ENCODE measurements at regions not wholly inside any gene's neighbourhood (a gene's known extent, or its start where the extent isn't known, plus 50 kb on each side); places are given as distances from the start of the nearest gene placed in this dataset.
"Not testable (repeated sequence)": the region's sequence is repeated elsewhere in the genome, so short reads cannot be mapped to it uniquely, and the experiment has no call there.

- no peak for DNase-seq (ENCODE audit: low read depth in 4 of 4, low spot score in 1 of 4)
These were observed 54.1 kb downstream of the MAFB start for GRCh38 chr20:40634891-40635290.

GRCh38 chr20:40633123-40633850 lies 55.7 kb downstream of the MAFB start:
- no peak for DNase-seq (ENCODE audit: low read depth in 4 of 4, low spot score in 1 of 4)

GRCh38 chr20:40632346-40632976 lies 56.6 kb downstream of the MAFB start:
- no peak for DNase-seq (ENCODE audit: low read depth in 4 of 4, low spot score in 1 of 4)

GRCh38 chr20:40631119-40631631 lies 57.9 kb downstream of the MAFB start:
- DNase-seq (ENCODE audit: low read depth in 4 of 4, low spot score in 1 of 4), result no peak

GRCh38 chr20:40630713-40631112 lies 58.3 kb downstream of the MAFB start:
- DNase-seq (ENCODE audit: low read depth in 4 of 4, low spot score in 1 of 4), result no peak

- DNase-seq (ENCODE audit: low read depth in 4 of 4, low spot score in 1 of 4), result no peak
These were observed 58.9 kb downstream of the MAFB start for GRCh38 chr20:40630099-40630498.

GRCh38 chr20:40628877-40629276 lies 60.2 kb downstream of the MAFB start:
- DNase-seq (ENCODE audit: low read depth in 4 of 4, low spot score in 1 of 4), result no peak

- not testable (repeated sequence) for DNase-seq (ENCODE audit: low read depth in 4 of 4, low spot score in 1 of 4)
These were observed 70.0 kb downstream of the MAFB start for GRCh38 chr20:40619053-40619452.

- DNase-seq (ENCODE audit: low read depth in 4 of 4, low spot score in 1 of 4), result no peak
These were observed 71.4 kb downstream of the MAFB start for GRCh38 chr20:40617594-40617993.

GRCh38 chr20:40612837-40613236 lies 76.2 kb downstream of the MAFB start:
- no peak for DNase-seq (ENCODE audit: low read depth in 4 of 4, low spot score in 1 of 4)

- no peak for DNase-seq (ENCODE audit: low read depth in 4 of 4, low spot score in 1 of 4)
These were observed 76.8 kb downstream of the MAFB start for GRCh38 chr20:40612247-40612646.

GRCh38 chr20:40610730-40611129 lies 78.3 kb downstream of the MAFB start:
- DNase-seq (ENCODE audit: low read depth in 4 of 4, low spot score in 1 of 4), result no peak

GRCh38 chr20:40607927-40608326 lies 81.1 kb downstream of the MAFB start:
- no peak for DNase-seq (ENCODE audit: low read depth in 4 of 4, low spot score in 1 of 4)

GRCh38 chr20:40606660-40607059 lies 82.4 kb downstream of the MAFB start:
- DNase-seq (ENCODE audit: low read depth in 4 of 4, low spot score in 1 of 4), result no peak

GRCh38 chr20:40606237-40606636 lies 82.8 kb downstream of the MAFB start:
- no peak for DNase-seq (ENCODE audit: low read depth in 4 of 4, low spot score in 1 of 4)

- no peak for DNase-seq (ENCODE audit: low read depth in 4 of 4, low spot score in 1 of 4)
These were observed 84.6 kb downstream of the MAFB start for GRCh38 chr20:40604416-40604815.

- no peak for DNase-seq (ENCODE audit: low read depth in 4 of 4, low spot score in 1 of 4)
These were observed 85.9 kb downstream of the MAFB start for GRCh38 chr20:40603057-40603651.

- DNase-seq (ENCODE audit: low read depth in 4 of 4, low spot score in 1 of 4), result no peak
These were observed 86.7 kb downstream of the MAFB start for GRCh38 chr20:40602381-40602780.

- DNase-seq (ENCODE audit: low read depth in 4 of 4, low spot score in 1 of 4), result no peak
These were observed 88.4 kb downstream of the MAFB start for GRCh38 chr20:40600441-40601219.

GRCh38 chr20:40599987-40600386 lies 89.0 kb downstream of the MAFB start:
- DNase-seq (ENCODE audit: low read depth in 4 of 4, low spot score in 1 of 4), result no peak

GRCh38 chr20:40592941-40593340 lies 96.1 kb downstream of the MAFB start:
- no peak for DNase-seq (ENCODE audit: low read depth in 4 of 4, low spot score in 1 of 4)

GRCh38 chr20:40591536-40591935 lies 97.5 kb downstream of the MAFB start:
- DNase-seq (ENCODE audit: low read depth in 4 of 4, low spot score in 1 of 4), result no peak
